ENCODE measurements at regions not wholly inside any gene's neighbourhood (a gene's known extent, or its start where the extent isn't known, plus 50 kb on each side); places are given as distances from the start of the nearest gene placed in this dataset.

DNA sequence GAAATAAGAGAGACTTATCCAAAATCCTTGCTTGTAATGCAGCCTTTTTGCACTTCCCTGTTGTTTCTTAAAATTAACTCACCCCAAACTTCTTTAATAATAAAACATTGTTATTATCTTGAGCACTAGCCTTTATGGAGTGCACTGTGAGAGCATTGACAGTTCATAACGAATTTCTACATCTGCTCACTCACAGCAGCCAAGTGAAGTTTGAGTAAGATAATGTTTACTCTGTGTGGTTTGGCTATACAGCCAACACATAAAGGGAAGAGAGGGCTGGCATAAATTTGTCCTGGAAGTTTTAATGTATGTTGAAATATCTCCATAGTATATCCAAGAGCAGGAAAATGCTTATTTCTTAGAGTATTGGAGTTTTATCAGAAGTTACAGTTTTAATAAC lies 227.9 kb downstream of the FRK start:
- no peak for TF ChIP-seq JUND (IDR thresholded peaks at IDR 0.05)
- no peak for TF ChIP-seq CTCF (IDR thresholded peaks at IDR 0.05)
- no peak for TF ChIP-seq RAD21 (IDR thresholded peaks at IDR 0.05; ENCODE audit: low read length)
- TF ChIP-seq RCOR1 (IDR thresholded peaks at IDR 0.05; ENCODE audit: low read length) = no peak
- no peak for TF ChIP-seq EP300 (IDR thresholded peaks at IDR 0.05; ENCODE audit: borderline replicate concordance in 1 of 2, low read depth in 1 of 2, low read length in 1 of 2)
- no peak for TF ChIP-seq EZH2phosphoT487 (IDR thresholded peaks at IDR 0.05; ENCODE audit: borderline replicate concordance, low read depth)
- TF ChIP-seq, protein P1, sequence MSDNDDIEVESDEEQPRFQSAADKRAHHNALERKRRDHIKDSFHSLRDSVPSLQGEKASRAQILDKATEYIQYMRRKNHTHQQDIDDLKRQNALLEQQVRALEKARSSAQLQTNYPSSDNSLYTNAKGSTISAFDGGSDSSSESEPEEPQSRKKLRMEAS (IDR thresholded peaks at IDR 0.05; ENCODE audit: low read depth) = no peak

Data from SK-N-SH (cell line).